ENCODE measurements at regions not wholly inside any gene's neighbourhood (a gene's known extent, or its start where the extent isn't known, plus 50 kb on each side); places are given as distances from the start of the nearest gene placed in this dataset.

- DNase-seq (ENCODE audit: low read depth, low spot score) = no peak
Observed at GRCh38 chr3:178480274-178480673, 56.0 kb upstream of the KCNMB2 start.

GRCh38 chr3:178480795-178481194, 55.4 kb upstream of the KCNMB2 start:
- DNase-seq (ENCODE audit: low read depth, low spot score) = no peak

- no peak for DNase-seq (ENCODE audit: low read depth, low spot score)
Observed at GRCh38 chr3:178482981-178483380, 53.3 kb upstream of the KCNMB2 start.

GRCh38 chr3:178483704-178484103, 52.5 kb upstream of the KCNMB2 start:
- no peak for DNase-seq (ENCODE audit: low read depth, low spot score)

GRCh38 chr3:178485756-178486155, 50.5 kb upstream of the KCNMB2 start:
- no peak for DNase-seq (ENCODE audit: low read depth, low spot score)

Data from activated CD4-positive, CD25-positive, alpha-beta regulatory T cell treated with anti-CD3 and anti-CD28 coated beads, Interleukin-2, amount 50 U/mL, for 16 hours (primary cell).